HepG2 (cell line): ENCODE measurements at regions not wholly inside any gene's neighbourhood (a gene's known extent, or its start where the extent isn't known, plus 50 kb on each side); places are given as distances from the start of the nearest gene placed in this dataset.

ENCODE experiments used
- ARNTL ChIP-seq: sonication (generic); formaldehyde crosslinking; IDR thresholded peaks from 2 replicates; pipeline ENCODE4 v1.4.0; 2020; ENCODE audit warnings: mild to moderate bottlenecking, missing genetic modification reagents
- ATRX ChIP-seq: sonication (generic); formaldehyde crosslinking; IDR thresholded peaks from 2 replicates; pipeline ENCODE4 v1.4.0; 2020; ENCODE audit warnings: missing genetic modification reagents, borderline replicate concordance
- ISL2 ChIP-seq: sonication (generic); formaldehyde crosslinking; IDR thresholded peaks from 2 replicates; pipeline ENCODE4 v1.5.0; 2020; ENCODE audit warnings: missing genetic modification reagents
- NCOA1 ChIP-seq: sonication (generic); formaldehyde crosslinking; IDR thresholded peaks from 2 replicates; pipeline ENCODE4 v1.9.0; 2021; ENCODE audit warnings: missing genetic modification reagents
- RBM39 ChIP-seq: fragments of 200-400 bp; formaldehyde crosslinking; IDR thresholded peaks from one replicate; pipeline ENCODE4 v1.6.1; 2018; ENCODE audit warnings: antibody characterized with exemption, mild to moderate bottlenecking, low read depth, low read length; ENCODE audit not compliant: poor library complexity, severe bottlenecking
- SMYD3 ChIP-seq: sonication (generic); formaldehyde crosslinking; IDR thresholded peaks from 2 replicates; pipeline ENCODE4 v1.8.1; 2023; ENCODE audit warnings: mild to moderate bottlenecking, missing genetic modification reagents
- SP4 ChIP-seq: sonication (generic); formaldehyde crosslinking; IDR thresholded peaks from 2 replicates; pipeline ENCODE4 v1.8.1; 2023; ENCODE audit warnings: mild to moderate bottlenecking, missing genetic modification reagents
- SRSF1 ChIP-seq: fragments of 200-400 bp; formaldehyde crosslinking; optimal IDR thresholded peaks from 2 replicates; pipeline ENCODE3; 2017; ENCODE audit warnings: mild to moderate bottlenecking, low read depth, low read length, moderate library complexity
- TSC22D2 ChIP-seq: sonication (generic); formaldehyde crosslinking; IDR thresholded peaks from 2 replicates; pipeline ENCODE4 v1.5.1; 2020; ENCODE audit warnings: missing genetic modification reagents, mild to moderate bottlenecking, borderline replicate concordance
- YEATS2 ChIP-seq: sonication (generic); formaldehyde crosslinking; IDR thresholded peaks from 2 replicates; pipeline ENCODE4 v1.4.0; 2020; ENCODE audit warnings: missing genetic modification reagents, borderline replicate concordance
- ZNF224 ChIP-seq: sonication (generic); formaldehyde crosslinking; IDR thresholded peaks from 2 replicates; pipeline ENCODE4 v1.5.0; 2020; ENCODE audit warnings: mild to moderate bottlenecking, missing genetic modification reagents
- ZNF235 ChIP-seq: sonication (generic); formaldehyde crosslinking; IDR thresholded peaks from 2 replicates; pipeline ENCODE4 v1.8.1; 2023; ENCODE audit warnings: mild to moderate bottlenecking, missing genetic modification reagents, borderline replicate concordance
- ZNF260 ChIP-seq: sonication (generic); formaldehyde crosslinking; IDR thresholded peaks from 2 replicates; pipeline ENCODE4 v1.4.0; 2020; ENCODE audit warnings: missing genetic modification reagents, low read depth, mild to moderate bottlenecking, borderline replicate concordance
- ZNF280B ChIP-seq: sonication (generic); formaldehyde crosslinking; IDR thresholded peaks from 2 replicates; pipeline ENCODE4 v1.5.0; 2020; ENCODE audit warnings: missing genetic modification reagents, mild to moderate bottlenecking, borderline replicate concordance
- ZNF615 ChIP-seq: sonication (generic); formaldehyde crosslinking; IDR thresholded peaks from 2 replicates; pipeline ENCODE4 v1.5.0; 2020; ENCODE audit warnings: mild to moderate bottlenecking, missing genetic modification reagents, borderline replicate concordance
- ZNF782 ChIP-seq: sonication (generic); formaldehyde crosslinking; IDR thresholded peaks from 2 replicates; pipeline ENCODE4 v1.4.0; 2020; ENCODE audit warnings: missing genetic modification reagents, mild to moderate bottlenecking, borderline replicate concordance
- ZNF816 ChIP-seq: sonication (generic); formaldehyde crosslinking; IDR thresholded peaks from 2 replicates; pipeline ENCODE4 v1.8.0; 2022; ENCODE audit warnings: missing genetic modification reagents, mild to moderate bottlenecking, borderline replicate concordance
- TF ChIP-seq, protein P1 (sequence below): sonication (generic); formaldehyde crosslinking; IDR thresholded peaks from 2 replicates; pipeline ENCODE4 v1.5.1; 2020; ENCODE audit warnings: missing genetic modification reagents, mild to moderate bottlenecking, borderline replicate concordance
- TF ChIP-seq, protein P2 (sequence below): IDR thresholded peaks from 2 replicates; pipeline ENCODE4 v1.6.1; 2016; ENCODE audit warnings: mild to moderate bottlenecking, missing biosample characterization, missing genetic modification reagents
- TF ChIP-seq, protein P3 (sequence below): sonication (generic); formaldehyde crosslinking; IDR thresholded peaks from 2 replicates; pipeline ENCODE4 v1.9.0; 2021; ENCODE audit warnings: mild to moderate bottlenecking, missing genetic modification reagents

DNA sequence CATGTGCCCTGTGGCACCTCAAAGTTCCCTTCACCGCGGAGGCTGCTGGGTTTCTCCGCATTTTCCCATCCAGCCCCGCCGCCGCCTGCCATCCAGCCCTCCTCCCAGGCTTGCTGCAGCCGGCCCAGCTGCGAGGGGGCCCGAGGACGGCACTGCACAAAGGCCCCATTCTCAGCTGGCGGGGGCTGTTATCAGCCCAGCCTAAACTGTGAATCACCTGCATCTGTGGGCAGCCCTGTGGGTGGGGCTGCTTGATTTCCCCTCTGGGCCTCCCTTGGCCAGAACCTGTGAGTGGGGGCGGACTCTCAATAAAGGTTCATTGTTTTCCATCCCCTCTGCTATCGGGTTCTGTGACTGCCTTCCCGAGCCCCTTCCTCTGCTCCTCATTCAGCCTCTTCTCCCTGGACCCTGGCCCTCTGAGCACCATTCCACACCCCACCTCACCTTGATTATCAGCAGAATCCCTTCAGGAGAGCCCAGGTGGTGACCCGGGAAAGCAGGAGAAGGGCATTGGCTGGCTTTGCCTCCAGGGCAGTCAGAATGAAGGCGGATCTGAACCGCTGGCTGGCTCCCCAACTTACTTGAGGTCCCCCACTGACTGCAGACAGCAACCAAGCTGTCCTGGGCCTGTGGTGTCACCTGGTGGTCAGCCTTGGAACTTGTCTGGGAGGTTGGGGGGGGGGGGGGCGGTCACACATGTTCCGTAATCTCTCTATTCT is 204.5 kb downstream of the ZFP36L2 start (continued):
- TF ChIP-seq ZNF280B (CRISPR knock-in tag): peak; percentile 83
- no peak for TF ChIP-seq SMYD3 (CRISPR knock-in tag)
- no peak for TF ChIP-seq NCOA1 (CRISPR knock-in tag)
- TF ChIP-seq TSC22D2: no peak
- TF ChIP-seq RBM39: peak; percentile 71
- TF ChIP-seq, protein P1, sequence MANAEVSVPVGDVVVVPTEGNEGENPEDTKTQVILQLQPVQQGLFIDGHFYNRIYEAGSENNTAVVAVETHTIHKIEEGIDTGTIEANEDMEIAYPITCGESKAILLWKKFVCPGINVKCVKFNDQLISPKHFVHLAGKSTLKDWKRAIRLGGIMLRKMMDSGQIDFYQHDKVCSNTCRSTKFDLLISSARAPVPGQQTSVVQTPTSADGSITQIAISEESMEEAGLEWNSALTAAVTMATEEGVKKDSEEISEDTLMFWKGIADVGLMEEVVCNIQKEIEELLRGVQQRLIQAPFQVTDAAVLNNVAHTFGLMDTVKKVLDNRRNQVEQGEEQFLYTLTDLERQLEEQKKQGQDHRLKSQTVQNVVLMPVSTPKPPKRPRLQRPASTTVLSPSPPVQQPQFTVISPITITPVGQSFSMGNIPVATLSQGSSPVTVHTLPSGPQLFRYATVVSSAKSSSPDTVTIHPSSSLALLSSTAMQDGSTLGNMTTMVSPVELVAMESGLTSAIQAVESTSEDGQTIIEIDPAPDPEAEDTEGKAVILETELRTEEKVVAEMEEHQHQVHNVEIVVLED (CRISPR knock-in tag): no peak
- TF ChIP-seq YEATS2 (CRISPR knock-in tag): no peak
- TF ChIP-seq, protein P2, sequence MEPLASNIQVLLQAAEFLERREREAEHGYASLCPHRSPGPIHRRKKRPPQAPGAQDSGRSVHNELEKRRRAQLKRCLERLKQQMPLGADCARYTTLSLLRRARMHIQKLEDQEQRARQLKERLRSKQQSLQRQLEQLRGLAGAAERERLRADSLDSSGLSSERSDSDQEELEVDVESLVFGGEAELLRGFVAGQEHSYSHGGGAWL (CRISPR knock-in tag): no peak
- no peak for TF ChIP-seq ISL2
- TF ChIP-seq ZNF615 (CRISPR knock-in tag): peak; percentile 64; the same call in 1 of the 2 replicates
- no peak for TF ChIP-seq SP4 (CRISPR knock-in tag)
- no peak for TF ChIP-seq ZNF260
- TF ChIP-seq ZNF782: no peak
- TF ChIP-seq ZNF235 (CRISPR knock-in tag): no peak
- TF ChIP-seq, protein P3, sequence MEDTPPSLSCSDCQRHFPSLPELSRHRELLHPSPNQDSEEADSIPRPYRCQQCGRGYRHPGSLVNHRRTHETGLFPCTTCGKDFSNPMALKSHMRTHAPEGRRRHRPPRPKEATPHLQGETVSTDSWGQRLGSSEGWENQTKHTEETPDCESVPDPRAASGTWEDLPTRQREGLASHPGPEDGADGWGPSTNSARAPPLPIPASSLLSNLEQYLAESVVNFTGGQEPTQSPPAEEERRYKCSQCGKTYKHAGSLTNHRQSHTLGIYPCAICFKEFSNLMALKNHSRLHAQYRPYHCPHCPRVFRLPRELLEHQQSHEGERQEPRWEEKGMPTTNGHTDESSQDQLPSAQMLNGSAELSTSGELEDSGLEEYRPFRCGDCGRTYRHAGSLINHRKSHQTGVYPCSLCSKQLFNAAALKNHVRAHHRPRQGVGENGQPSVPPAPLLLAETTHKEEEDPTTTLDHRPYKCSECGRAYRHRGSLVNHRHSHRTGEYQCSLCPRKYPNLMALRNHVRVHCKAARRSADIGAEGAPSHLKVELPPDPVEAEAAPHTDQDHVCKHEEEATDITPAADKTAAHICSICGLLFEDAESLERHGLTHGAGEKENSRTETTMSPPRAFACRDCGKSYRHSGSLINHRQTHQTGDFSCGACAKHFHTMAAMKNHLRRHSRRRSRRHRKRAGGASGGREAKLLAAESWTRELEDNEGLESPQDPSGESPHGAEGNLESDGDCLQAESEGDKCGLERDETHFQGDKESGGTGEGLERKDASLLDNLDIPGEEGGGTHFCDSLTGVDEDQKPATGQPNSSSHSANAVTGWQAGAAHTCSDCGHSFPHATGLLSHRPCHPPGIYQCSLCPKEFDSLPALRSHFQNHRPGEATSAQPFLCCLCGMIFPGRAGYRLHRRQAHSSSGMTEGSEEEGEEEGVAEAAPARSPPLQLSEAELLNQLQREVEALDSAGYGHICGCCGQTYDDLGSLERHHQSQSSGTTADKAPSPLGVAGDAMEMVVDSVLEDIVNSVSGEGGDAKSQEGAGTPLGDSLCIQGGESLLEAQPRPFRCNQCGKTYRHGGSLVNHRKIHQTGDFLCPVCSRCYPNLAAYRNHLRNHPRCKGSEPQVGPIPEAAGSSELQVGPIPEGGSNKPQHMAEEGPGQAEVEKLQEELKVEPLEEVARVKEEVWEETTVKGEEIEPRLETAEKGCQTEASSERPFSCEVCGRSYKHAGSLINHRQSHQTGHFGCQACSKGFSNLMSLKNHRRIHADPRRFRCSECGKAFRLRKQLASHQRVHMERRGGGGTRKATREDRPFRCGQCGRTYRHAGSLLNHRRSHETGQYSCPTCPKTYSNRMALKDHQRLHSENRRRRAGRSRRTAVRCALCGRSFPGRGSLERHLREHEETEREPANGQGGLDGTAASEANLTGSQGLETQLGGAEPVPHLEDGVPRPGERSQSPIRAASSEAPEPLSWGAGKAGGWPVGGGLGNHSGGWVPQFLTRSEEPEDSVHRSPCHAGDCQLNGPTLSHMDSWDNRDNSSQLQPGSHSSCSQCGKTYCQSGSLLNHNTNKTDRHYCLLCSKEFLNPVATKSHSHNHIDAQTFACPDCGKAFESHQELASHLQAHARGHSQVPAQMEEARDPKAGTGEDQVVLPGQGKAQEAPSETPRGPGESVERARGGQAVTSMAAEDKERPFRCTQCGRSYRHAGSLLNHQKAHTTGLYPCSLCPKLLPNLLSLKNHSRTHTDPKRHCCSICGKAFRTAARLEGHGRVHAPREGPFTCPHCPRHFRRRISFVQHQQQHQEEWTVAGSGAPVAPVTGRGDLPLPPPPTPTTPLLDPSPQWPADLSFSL (CRISPR knock-in tag): no peak
- TF ChIP-seq ZNF816 (CRISPR knock-in tag): no peak
- no peak for TF ChIP-seq ZNF224 (CRISPR knock-in tag)
- peak; percentile 93 for TF ChIP-seq SRSF1
- no peak for TF ChIP-seq ARNTL (CRISPR knock-in tag)
- TF ChIP-seq ATRX (CRISPR knock-in tag): no peak
